Spleen (tissue), 7 donors: ENCODE measurements at regions not wholly inside any gene's neighbourhood (a gene's known extent, or its start where the extent isn't known, plus 50 kb on each side); places are given as distances from the start of the nearest gene placed in this dataset.

Source experiments
- POLR2A ChIP-seq, 3 donors: fragments of 450-650 bp; IDR thresholded peaks; one replicate each; pipeline ENCODE4 v1.5.1; 2017; ENCODE audit warnings: antibody characterized with exemption in 3 of 3, mild to moderate bottlenecking in 1 of 3
- TF ChIP-seq, protein P1 (sequence below), 11 experiments: fragments of 200-600 bp in 7 of 11; fragments of 450-650 bp in 4 of 11; sonication (generic) in 4 of 11; IDR thresholded peaks in 8 of 11; conservative IDR thresholded peaks in 3 of 11; 1 replicate in 7 of 11; 2 replicates in 4 of 11; pipeline versions ENCODE4 v1.4.0 to v1.8.0; 2016 to 2021; ENCODE audit warnings: antibody characterized with exemption in 11 of 11, inconsistent platforms in 4 of 11, mild to moderate bottlenecking in 1 of 11
- donor health status: DM: no; HTN: no; CAD: no; lungs with moderate emphysema.
- donor health status: DM: no; HTN: no; CAD: no.
- donor health status: DM: no; HTN: no; CAD: no.

DNA sequence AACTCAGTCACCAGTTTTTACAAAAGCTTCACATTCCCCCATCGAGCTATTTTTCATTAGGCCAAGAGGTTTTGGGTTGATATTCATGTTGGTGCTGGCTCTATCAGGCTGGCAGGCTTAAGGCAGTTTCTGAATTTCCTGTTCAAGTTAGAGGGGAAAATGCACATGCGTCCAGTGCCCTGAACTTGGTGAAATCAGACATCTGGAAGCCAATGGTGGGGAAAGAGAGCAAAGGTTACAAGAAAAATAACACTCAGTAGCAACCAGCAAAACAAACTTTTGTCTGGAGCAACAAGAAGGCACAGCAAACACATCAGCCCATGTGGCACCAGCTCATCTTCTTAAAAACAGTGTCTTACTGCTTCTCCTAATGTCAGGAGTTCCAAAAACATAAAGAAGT lies 155.6 kb upstream of the TSC22D2 start:
- TF ChIP-seq, protein P1, sequence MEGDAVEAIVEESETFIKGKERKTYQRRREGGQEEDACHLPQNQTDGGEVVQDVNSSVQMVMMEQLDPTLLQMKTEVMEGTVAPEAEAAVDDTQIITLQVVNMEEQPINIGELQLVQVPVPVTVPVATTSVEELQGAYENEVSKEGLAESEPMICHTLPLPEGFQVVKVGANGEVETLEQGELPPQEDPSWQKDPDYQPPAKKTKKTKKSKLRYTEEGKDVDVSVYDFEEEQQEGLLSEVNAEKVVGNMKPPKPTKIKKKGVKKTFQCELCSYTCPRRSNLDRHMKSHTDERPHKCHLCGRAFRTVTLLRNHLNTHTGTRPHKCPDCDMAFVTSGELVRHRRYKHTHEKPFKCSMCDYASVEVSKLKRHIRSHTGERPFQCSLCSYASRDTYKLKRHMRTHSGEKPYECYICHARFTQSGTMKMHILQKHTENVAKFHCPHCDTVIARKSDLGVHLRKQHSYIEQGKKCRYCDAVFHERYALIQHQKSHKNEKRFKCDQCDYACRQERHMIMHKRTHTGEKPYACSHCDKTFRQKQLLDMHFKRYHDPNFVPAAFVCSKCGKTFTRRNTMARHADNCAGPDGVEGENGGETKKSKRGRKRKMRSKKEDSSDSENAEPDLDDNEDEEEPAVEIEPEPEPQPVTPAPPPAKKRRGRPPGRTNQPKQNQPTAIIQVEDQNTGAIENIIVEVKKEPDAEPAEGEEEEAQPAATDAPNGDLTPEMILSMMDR (IDR thresholded peaks at IDR 0.05 in 8 of 11, conservative IDR thresholded peaks at IDR 0.05 in 3 of 11) = no peak
- TF ChIP-seq POLR2A (IDR thresholded peaks at IDR 0.05) = no peak
